GM12865 (cell line): ENCODE measurements at regions not wholly inside any gene's neighbourhood (a gene's known extent, or its start where the extent isn't known, plus 50 kb on each side); places are given as distances from the start of the nearest gene placed in this dataset.
"Not testable (repeated sequence)": the region's sequence is repeated elsewhere in the genome, so short reads cannot be mapped to it uniquely, and the experiment has no call there.

Experiments used
- DNase-seq: peaks from one replicate; pipeline ENCODE4 v3.0.0; 2010; ENCODE audit warnings: low read depth
- H3K4me3 ChIP-seq: 2 replicates; pipeline ENCODE4 v1.5.1; 2011; ENCODE audit warnings: mild to moderate bottlenecking, low read depth, low read length, control low read depth
- TF ChIP-seq, protein P1 (sequence below): IDR thresholded peaks from 2 replicates; pipeline ENCODE4 v1.5.1; 2011; ENCODE audit warnings: low read length, control low read depth, low read depth, inconsistent platforms; ENCODE audit not compliant: insufficient read depth; ENCODE audit errors: missing control alignments

DNA sequence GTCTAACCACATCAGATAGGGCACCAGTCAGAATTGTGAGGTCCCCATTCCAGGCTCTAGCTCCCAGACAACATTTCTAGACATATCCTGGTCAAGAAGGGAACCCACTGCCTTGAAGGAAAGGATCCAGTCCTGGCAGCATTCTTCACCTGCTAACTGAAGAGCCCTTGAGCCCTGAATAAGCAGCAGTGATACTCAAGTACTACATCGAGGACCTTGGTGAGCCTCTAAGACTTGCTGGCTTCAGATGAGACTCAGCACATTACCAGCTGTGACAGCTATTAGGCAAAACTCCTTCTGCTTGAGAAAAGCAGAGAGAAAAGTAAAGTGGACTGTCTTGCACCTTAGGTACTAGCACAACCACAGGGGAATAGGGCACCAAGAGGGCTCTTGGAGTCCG, 205.8 kb upstream of the F9 start:
- no peak overlapping the region for H3K4me3 ChIP-seq
- TF ChIP-seq, protein P1, sequence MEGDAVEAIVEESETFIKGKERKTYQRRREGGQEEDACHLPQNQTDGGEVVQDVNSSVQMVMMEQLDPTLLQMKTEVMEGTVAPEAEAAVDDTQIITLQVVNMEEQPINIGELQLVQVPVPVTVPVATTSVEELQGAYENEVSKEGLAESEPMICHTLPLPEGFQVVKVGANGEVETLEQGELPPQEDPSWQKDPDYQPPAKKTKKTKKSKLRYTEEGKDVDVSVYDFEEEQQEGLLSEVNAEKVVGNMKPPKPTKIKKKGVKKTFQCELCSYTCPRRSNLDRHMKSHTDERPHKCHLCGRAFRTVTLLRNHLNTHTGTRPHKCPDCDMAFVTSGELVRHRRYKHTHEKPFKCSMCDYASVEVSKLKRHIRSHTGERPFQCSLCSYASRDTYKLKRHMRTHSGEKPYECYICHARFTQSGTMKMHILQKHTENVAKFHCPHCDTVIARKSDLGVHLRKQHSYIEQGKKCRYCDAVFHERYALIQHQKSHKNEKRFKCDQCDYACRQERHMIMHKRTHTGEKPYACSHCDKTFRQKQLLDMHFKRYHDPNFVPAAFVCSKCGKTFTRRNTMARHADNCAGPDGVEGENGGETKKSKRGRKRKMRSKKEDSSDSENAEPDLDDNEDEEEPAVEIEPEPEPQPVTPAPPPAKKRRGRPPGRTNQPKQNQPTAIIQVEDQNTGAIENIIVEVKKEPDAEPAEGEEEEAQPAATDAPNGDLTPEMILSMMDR, result no peak
- DNase-seq, result no peak

GRCh38 chrX:139320661-139321354, 209.7 kb upstream of the F9 start:
- DNase-seq, H3K4me3 ChIP-seq: not testable (repeated sequence)

DNA sequence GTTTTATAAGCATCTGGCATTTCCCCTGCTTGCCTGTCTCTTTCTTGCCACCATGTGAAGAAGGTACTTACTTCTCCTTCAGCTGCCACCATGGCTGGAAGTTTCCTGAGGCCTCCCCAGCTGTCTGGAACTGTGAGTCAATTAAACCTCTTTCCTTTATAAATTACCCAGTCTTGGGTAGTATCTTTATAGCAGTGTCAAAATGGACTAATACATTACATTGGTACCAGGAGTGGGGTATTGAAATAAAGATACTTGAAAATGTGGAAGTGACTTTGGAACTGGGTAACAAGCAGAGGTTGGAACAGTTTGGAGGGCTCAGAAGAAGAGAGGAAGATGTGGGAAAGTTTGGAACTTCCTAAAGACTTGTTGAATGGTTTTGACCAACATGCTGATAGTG, 223.9 kb upstream of the F9 start:
- H3K4me3 ChIP-seq, DNase-seq: not testable (repeated sequence)

GRCh38 chrX:139304471-139304870, 226.1 kb upstream of the F9 start:
- TF ChIP-seq, protein P1, result no peak
- no peak overlapping the region for H3K4me3 ChIP-seq

GRCh38 chrX:139299309-139299708, 231.2 kb upstream of the F9 start:
- no peak for DNase-seq
- TF ChIP-seq, protein P1, result no peak
- no peak overlapping the region for H3K4me3 ChIP-seq

More at GRCh38 chrX:139304471-139304870, 226.1 kb upstream of the F9 start:
- no peak for DNase-seq

- no peak for DNase-seq
- TF ChIP-seq, protein P1, result no peak
- H3K4me3 ChIP-seq, result no peak overlapping the region
Measured at GRCh38 chrX:139298437-139298836, 232.1 kb upstream of the F9 start.

DNA sequence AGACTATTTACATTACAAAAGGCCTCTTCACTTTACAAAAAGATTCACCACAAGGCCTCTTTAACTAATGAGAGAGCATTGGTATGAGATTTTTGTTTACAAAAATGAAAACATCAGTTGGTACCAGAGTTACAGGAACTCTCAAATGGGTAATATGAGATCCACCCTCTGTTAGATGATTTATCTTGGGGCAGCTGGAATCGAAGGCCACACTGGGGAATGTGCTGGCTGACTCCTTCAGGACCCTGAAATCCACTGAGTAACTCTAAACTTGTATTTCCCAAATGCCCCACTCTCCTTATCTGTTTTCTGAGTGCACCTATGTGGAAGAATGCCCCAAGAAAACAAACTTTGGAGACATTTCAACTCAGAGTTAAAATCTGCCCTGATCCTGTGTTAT, 232.9 kb upstream of the F9 start:
- no peak for DNase-seq
- TF ChIP-seq, protein P1, result no peak
- no peak overlapping the region for H3K4me3 ChIP-seq

DNA sequence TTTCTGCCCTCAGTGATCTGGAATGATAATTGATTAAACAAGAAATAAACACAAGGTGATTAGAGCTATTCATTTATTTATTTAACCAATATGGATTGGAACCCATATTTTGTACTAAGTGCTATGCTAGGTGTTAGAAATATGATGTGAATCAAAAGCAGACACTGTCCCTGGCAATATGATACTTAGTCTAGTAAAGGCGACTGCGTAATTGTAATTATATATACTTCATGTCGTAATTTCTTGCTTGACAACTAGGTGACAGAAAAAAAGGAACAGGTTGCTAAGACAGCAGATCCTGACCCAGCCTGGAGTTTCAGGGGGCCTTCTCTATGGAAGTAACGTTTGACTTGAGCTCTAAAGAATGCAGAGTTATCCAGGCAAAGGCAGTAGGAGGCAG, 236.5 kb upstream of the F9 start:
- no peak overlapping the region for H3K4me3 ChIP-seq
- TF ChIP-seq, protein P1, result no peak
- no peak for DNase-seq
